Thoracic aorta (tissue), 2 donors: ENCODE measurements at regions not wholly inside any gene's neighbourhood (a gene's known extent, or its start where the extent isn't known, plus 50 kb on each side); places are given as distances from the start of the nearest gene placed in this dataset.

Source experiments
- ATAC-seq: fragments of 150-250 bp; one replicate; pipeline ENCODE4 v1.8.0; 2017; ENCODE audit warnings: low read depth; ENCODE audit not compliant: insufficient number of reproducible peaks, low FRiP score
- DNase-seq: peaks from one replicate; pipeline ENCODE4 v3.0.0-alpha.2; 2020; ENCODE audit warnings: low spot score
- H3K27ac ChIP-seq, 2 donors: fragments of 200-600 bp; sonication (generic); 1 replicate in 1 of 2; 2 replicates in 1 of 2; pipeline ENCODE4 v1.5.1; 2016; ENCODE audit warnings: mild to moderate bottlenecking in 2 of 2, moderate library complexity in 2 of 2
- H3K27me3 ChIP-seq: fragments of 200-600 bp; sonication (generic); replicated peaks from 2 replicates; pipeline ENCODE4 v1.6.0; 2016; ENCODE audit warnings: mild to moderate bottlenecking; ENCODE audit not compliant: insufficient read depth
- H3K36me3 ChIP-seq: fragments of 200-600 bp; sonication (generic); one replicate; pipeline ENCODE4 v1.5.1; 2016
- H3K4me1 ChIP-seq, 2 donors: fragments of 200-600 bp; sonication (generic); 1 replicate in 1 of 2; 2 replicates in 1 of 2; pipeline versions ENCODE4 v1.5.1 to v1.6.0; 2016; ENCODE audit warnings: low read depth in 2 of 2, mild to moderate bottlenecking in 1 of 2; ENCODE audit not compliant: control insufficient read depth in 1 of 2
- H3K4me3 ChIP-seq: fragments of 200-600 bp; sonication (generic); 2 replicates; pipeline ENCODE4 v1.5.1; 2016; ENCODE audit warnings: mild to moderate bottlenecking
- H3K9me3 ChIP-seq: fragments of 200-600 bp; sonication (generic); 2 replicates; pipeline ENCODE4 v1.5.1; 2016
- TF ChIP-seq, protein P1 (sequence below): fragments of 200-600 bp; sonication (generic); IDR thresholded peaks from one replicate; pipeline ENCODE4 v1.5.1; 2019; ENCODE audit warnings: antibody characterized with exemption

DNA sequence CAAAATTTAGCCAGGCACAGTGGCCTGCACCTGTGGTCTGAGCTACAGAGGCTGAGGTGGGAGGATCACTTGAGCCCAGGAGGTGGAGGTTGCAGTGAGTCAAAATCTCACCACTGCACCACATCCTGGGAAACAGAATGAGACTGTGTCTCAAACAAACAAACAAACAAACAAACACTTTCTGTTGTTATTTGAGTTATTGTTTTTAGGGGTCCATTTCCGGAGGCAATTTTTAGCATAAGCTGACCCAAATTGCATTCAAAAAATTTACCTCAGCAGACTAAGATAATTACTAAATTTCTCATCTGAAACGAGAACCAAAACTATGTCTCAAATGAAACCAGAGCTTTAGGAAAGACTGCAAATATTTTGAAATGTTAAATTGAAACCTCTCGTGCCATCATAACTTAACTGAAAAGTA, 1485.1 kb downstream of the EFNA5 start:
- Histone ChIP-seq H3K4me3 (no peak overlapping the region), H3K36me3 (no peaks in the 10 kb centered on the region), H3K9me3 (no peaks in the 10 kb centered on the region), H3K27me3 (no peaks in the 10 kb centered on the region), H3K27ac (no peak overlapping the region), H3K4me1 (no peaks in the 10 kb centered on the region)
- TF ChIP-seq, protein P1, sequence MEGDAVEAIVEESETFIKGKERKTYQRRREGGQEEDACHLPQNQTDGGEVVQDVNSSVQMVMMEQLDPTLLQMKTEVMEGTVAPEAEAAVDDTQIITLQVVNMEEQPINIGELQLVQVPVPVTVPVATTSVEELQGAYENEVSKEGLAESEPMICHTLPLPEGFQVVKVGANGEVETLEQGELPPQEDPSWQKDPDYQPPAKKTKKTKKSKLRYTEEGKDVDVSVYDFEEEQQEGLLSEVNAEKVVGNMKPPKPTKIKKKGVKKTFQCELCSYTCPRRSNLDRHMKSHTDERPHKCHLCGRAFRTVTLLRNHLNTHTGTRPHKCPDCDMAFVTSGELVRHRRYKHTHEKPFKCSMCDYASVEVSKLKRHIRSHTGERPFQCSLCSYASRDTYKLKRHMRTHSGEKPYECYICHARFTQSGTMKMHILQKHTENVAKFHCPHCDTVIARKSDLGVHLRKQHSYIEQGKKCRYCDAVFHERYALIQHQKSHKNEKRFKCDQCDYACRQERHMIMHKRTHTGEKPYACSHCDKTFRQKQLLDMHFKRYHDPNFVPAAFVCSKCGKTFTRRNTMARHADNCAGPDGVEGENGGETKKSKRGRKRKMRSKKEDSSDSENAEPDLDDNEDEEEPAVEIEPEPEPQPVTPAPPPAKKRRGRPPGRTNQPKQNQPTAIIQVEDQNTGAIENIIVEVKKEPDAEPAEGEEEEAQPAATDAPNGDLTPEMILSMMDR = no peak
- ATAC-seq (no peak), DNase-seq (no peak)

DNA sequence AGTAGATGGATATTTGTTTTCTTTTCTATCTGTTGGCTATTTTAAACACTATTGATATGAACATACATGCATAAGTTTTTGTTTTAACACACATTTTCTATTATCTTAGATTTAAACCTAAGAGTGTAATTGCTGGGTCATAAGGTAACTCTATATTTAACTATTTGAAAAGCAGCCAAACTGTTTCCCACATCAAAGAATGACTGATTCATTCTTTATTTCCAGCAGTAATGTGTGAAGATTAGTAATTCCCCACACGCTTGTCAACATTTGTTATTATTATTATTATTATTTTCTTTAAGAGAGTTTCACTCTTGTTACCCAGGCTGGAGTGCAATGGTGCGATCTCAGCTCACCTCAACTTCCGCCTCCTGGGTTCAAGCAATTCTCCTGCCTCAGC, 1495.8 kb downstream of the EFNA5 start:
- TF ChIP-seq, protein P1 = no peak
- no peak overlapping the region for H3K27ac ChIP-seq
- H3K27me3 ChIP-seq = no peaks in the 10 kb centered on the region
- no peak for ATAC-seq
- H3K4me3 ChIP-seq = no peak overlapping the region
- no peak for DNase-seq
- no peaks in the 10 kb centered on the region for H3K36me3 ChIP-seq
- H3K4me1 ChIP-seq = no peaks in the 10 kb centered on the region
- peaks cover 3% of the 10 kb centered on the region for H3K9me3 ChIP-seq

DNA sequence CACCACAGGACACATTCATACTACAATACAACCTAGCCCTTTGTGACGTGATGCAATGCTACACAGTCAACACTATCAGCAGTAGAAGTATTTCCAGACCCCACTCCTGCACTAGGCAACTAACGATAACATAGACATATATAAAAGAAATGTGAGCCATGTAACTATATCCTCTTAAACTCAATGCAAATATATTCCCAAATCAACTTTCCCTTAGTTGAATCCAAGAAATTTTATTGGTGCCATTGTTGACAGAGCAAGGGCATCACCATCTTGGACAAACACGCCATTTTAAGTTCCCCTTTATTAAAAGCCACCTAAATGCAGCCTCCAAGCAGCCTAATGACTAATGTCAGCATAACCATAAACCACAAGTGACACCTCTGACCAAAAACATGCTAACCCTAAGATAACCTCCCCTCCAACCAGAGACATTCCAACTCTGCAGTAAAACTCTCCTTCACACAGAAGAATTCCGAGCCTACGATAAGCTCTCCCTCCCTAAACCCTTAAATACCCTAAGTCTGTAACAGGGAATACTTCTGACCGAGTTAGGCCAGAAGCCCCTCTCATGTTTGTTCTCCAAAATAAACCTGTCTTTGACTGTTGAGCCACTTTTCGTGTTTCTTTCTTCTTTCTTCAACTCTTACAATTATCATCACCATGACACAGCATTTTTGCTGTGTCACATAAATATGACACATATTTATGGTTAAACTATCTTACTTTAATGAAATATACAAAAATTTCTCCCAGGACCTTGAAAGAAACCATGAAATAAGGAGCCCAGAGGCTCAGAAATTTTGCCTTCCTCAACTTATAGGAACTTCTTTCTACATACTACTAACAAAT, 1497.8 kb downstream of the EFNA5 start:
- TF ChIP-seq, protein P1 = no peak
- H3K9me3 ChIP-seq = peaks cover 3% of the 10 kb centered on the region
- H3K36me3 ChIP-seq = no peaks in the 10 kb centered on the region
- no peak overlapping the region for H3K4me3 ChIP-seq
- ATAC-seq (no peak), DNase-seq (no peak)
- H3K27me3 ChIP-seq = no peaks in the 10 kb centered on the region
- no peaks in the 10 kb centered on the region for H3K4me1 ChIP-seq
- no peak overlapping the region for H3K27ac ChIP-seq

- TF ChIP-seq, protein P1 = no peak
- ATAC-seq = no peak
- H3K36me3 ChIP-seq = no peaks in the 10 kb centered on the region
- no peak for DNase-seq
- no peaks in the 10 kb centered on the region for H3K27me3 ChIP-seq
- H3K4me1 ChIP-seq = peaks cover 0 to 4% of the 10 kb centered on the region in 2 donors
- no peak overlapping the region for H3K27ac ChIP-seq
- peaks cover 3% of the 10 kb centered on the region for H3K9me3 ChIP-seq
- H3K4me3 ChIP-seq = no peak overlapping the region
Measured at GRCh38 chr5:106171708-106172107, 1499.0 kb downstream of the EFNA5 start.

DNA sequence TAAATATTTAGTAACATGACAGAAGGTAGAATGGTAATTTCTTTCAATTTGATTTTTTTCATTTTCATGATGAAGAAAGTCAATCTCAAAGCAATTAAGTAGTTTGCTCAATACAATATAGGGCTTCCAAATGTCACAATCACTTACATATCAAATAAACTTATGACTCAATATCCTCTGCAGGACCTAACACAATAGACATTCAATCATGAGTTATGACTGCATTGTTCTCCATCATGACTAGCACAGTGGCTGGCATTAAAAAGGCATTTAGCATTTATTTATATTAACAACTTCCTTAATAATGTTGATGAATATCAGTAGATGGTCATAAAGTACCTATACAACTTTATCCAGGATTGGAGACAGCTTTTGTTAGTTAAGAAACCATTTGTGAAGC, 1499.6 kb downstream of the EFNA5 start:
- TF ChIP-seq, protein P1 = no peak
- H3K27ac ChIP-seq = no peak overlapping the region
- H3K9me3 ChIP-seq = peaks cover 3% of the 10 kb centered on the region
- ATAC-seq (no peak), DNase-seq (no peak)
- no peaks in the 10 kb centered on the region for H3K36me3 ChIP-seq
- no peak overlapping the region for H3K4me3 ChIP-seq
- no peaks in the 10 kb centered on the region for H3K27me3 ChIP-seq
- peaks cover 0 to 4% of the 10 kb centered on the region in 2 donors for H3K4me1 ChIP-seq
